RCC 7860 (cell line): ENCODE measurements at regions not wholly inside any gene's neighbourhood (a gene's known extent, or its start where the extent isn't known, plus 50 kb on each side); places are given as distances from the start of the nearest gene placed in this dataset.
"Not testable (repeated sequence)": the region's sequence is repeated elsewhere in the genome, so short reads cannot be mapped to it uniquely, and the experiment has no call there.

ENCODE experiments used
- DNase-seq: peaks from one replicate; pipeline ENCODE4 v3.0.0-alpha.2; 2015; ENCODE audit warnings: low spot score
- FAIRE-seq: peaks from 2 replicates; lab custom pipeline; 2012; peaks lifted over from hg19 to GRCh38; lab: Jason Lieb, UNC

GRCh38 chr3:103825586-103825985 is 1390.8 kb downstream of the ZPLD1 start:
- no peak for FAIRE-seq
- no peak for DNase-seq

- FAIRE-seq (no peak), DNase-seq (no peak)
Observed at GRCh38 chr3:103829723-103830326, 1395.0 kb downstream of the ZPLD1 start.

GRCh38 chr3:103847081-103848062 is 1412.6 kb downstream of the ZPLD1 start:
- FAIRE-seq (no peak), DNase-seq (no peak)

- no peak for DNase-seq
- FAIRE-seq, result no peak
Observed at GRCh38 chr3:103851793-103852192, 1417.0 kb downstream of the ZPLD1 start.

- no peak for FAIRE-seq
- DNase-seq, result no peak
Observed at GRCh38 chr3:103862415-103862814, 1427.6 kb downstream of the ZPLD1 start.

GRCh38 chr3:103863381-103863780 is 1428.6 kb downstream of the ZPLD1 start:
- no peak for FAIRE-seq
- DNase-seq, result no peak

- no peak for FAIRE-seq
Observed at GRCh38 chr3:103866113-103866512, 1431.3 kb downstream of the ZPLD1 start.

GRCh38 chr3:103873021-103873420 is 1438.2 kb downstream of the ZPLD1 start:
- no peak for DNase-seq
- no peak for FAIRE-seq

More at GRCh38 chr3:103866113-103866512, 1431.3 kb downstream of the ZPLD1 start:
- no peak for DNase-seq

- FAIRE-seq, result no peak
- DNase-seq, result no peak
Observed at GRCh38 chr3:103873897-103874545, 1439.2 kb downstream of the ZPLD1 start.

- DNase-seq, FAIRE-seq: not testable (repeated sequence)
Observed at GRCh38 chr3:103881809-103882208, 1447.0 kb downstream of the ZPLD1 start.

- FAIRE-seq (no peak), DNase-seq (no peak)
Observed at GRCh38 chr3:103889675-103890074, 1454.9 kb downstream of the ZPLD1 start.

- FAIRE-seq (no peak), DNase-seq (no peak)
Observed at GRCh38 chr3:103894162-103894822, 1459.5 kb downstream of the ZPLD1 start.

GRCh38 chr3:103899328-103899727 is 1464.5 kb downstream of the ZPLD1 start:
- DNase-seq (no peak), FAIRE-seq (no peak)

GRCh38 chr3:103904991-103905390 is 1461.7 kb upstream of the ALCAM start:
- FAIRE-seq, result no peak
- DNase-seq, result no peak

- DNase-seq (no peak), FAIRE-seq (no peak)
Observed at GRCh38 chr3:103906304-103906703, 1460.4 kb upstream of the ALCAM start.

- DNase-seq (no peak), FAIRE-seq (no peak)
Observed at GRCh38 chr3:103906808-103907207, 1459.9 kb upstream of the ALCAM start.

- no peak for DNase-seq
- no peak for FAIRE-seq
Observed at GRCh38 chr3:103907567-103907966, 1459.1 kb upstream of the ALCAM start.

GRCh38 chr3:103909395-103909794 is 1457.3 kb upstream of the ALCAM start:
- no peak for DNase-seq
- no peak for FAIRE-seq

GRCh38 chr3:103918336-103918735 is 1448.4 kb upstream of the ALCAM start:
- no peak for FAIRE-seq

GRCh38 chr3:103919327-103919726 is 1447.4 kb upstream of the ALCAM start:
- no peak for FAIRE-seq
- DNase-seq, result no peak

More at GRCh38 chr3:103918336-103918735, 1448.4 kb upstream of the ALCAM start:
- DNase-seq, result no peak

GRCh38 chr3:103923907-103924306 is 1442.8 kb upstream of the ALCAM start:
- DNase-seq (no peak), FAIRE-seq (no peak)
